Gastrocnemius medialis (tissue), 4 donors: ENCODE measurements at regions not wholly inside any gene's neighbourhood (a gene's known extent, or its start where the extent isn't known, plus 50 kb on each side); places are given as distances from the start of the nearest gene placed in this dataset.

Experiments
- ATAC-seq, 2 donors: fragments of 150-250 bp; one replicate each; pipeline ENCODE4 v1.9.1; 2016
- DNase-seq, 2 donors: peaks; one replicate each; pipeline ENCODE4 v3.0.0-alpha.2; 2019
- H3K27ac ChIP-seq, 4 donors: fragments of 200-600 bp; sonication (generic); 1 replicate in 1 of 4; 2 replicates in 3 of 4; pipeline ENCODE4 v1.5.1; 2016 to 2018; ENCODE audit warnings: mild to moderate bottlenecking in 2 of 4, moderate library complexity in 1 of 4
- H3K27me3 ChIP-seq, 3 donors: fragments of 200-600 bp; sonication (generic) in 2 of 3; 1 replicate in 1 of 3; 2 replicates in 2 of 3; pipeline versions ENCODE4 v1.5.1 to v1.6.0; 2016 to 2019; ENCODE audit warnings: mild to moderate bottlenecking in 1 of 3, moderate library complexity in 1 of 3
- H3K36me3 ChIP-seq, 2 donors: fragments of 200-600 bp; sonication (generic) in 1 of 2; one replicate each; pipeline ENCODE4 v1.5.1; 2017 to 2018
- H3K4me1 ChIP-seq, 2 donors: fragments of 200-600 bp; sonication (generic) in 1 of 2; one replicate each; pipeline ENCODE4 v1.5.1; 2016 to 2017; ENCODE audit warnings: mild to moderate bottlenecking in 2 of 2
- H3K4me3 ChIP-seq, 4 donors: fragments of 200-600 bp; sonication (generic) in 3 of 4; 1 replicate in 1 of 4; 2 replicates in 3 of 4; pipeline ENCODE4 v1.5.1; 2016 to 2019; ENCODE audit warnings: mild to moderate bottlenecking in 2 of 4
- H3K9me3 ChIP-seq, 3 donors: fragments of 200-600 bp; sonication (generic) in 2 of 3; 1 replicate in 1 of 3; 2 replicates in 2 of 3; pipeline ENCODE4 v1.5.1; 2016 to 2019
- POLR2A ChIP-seq, 2 donors: fragments of 450-650 bp; IDR thresholded peaks; one replicate each; pipeline ENCODE4 v1.6.1; 2017; ENCODE audit warnings: antibody characterized with exemption in 2 of 2, mild to moderate bottlenecking in 2 of 2, moderate library complexity in 2 of 2
- in situ Hi-C, 4 donors: fragments of 200-750 bp; cut with MboI; loops; one replicate each; pipeline versions ENCODE4 v1.15.0 to v1.8.0; 2017; ENCODE audit warnings: low sequenced_read_pairs in 4 of 4
- intact Hi-C: fragments of 100-400 bp; cut with DNase I; formaldehyde crosslinking; loops from one replicate; pipeline ENCODE4 v1.15.1; 2023; ENCODE audit warnings: low total_unique reads
- TF ChIP-seq, protein P1 (sequence below), 5 experiments: fragments of 450-650 bp in 3 of 5; fragments of 200-600 bp in 2 of 5; sonication (generic) in 2 of 5; IDR thresholded peaks in 4 of 5; conservative IDR thresholded peaks in 1 of 5; 1 replicate in 4 of 5; 2 replicates in 1 of 5; pipeline ENCODE4 v1.5.1; 2016 to 2019; ENCODE audit warnings: antibody characterized with exemption in 5 of 5, mild to moderate bottlenecking in 3 of 5, moderate library complexity in 3 of 5

- Histone ChIP-seq H3K36me3 (no peaks in the 10 kb centered on the region), H3K9me3 (no peaks in the 10 kb centered on the region), H3K4me1 (peaks cover 0 to 5% of the 10 kb centered on the region in 2 donors), H3K4me3 (no peak overlapping the region), H3K27ac (no peak overlapping the region), H3K27me3 (no peaks in the 10 kb centered on the region)
- in situ Hi-C loops = loop anchor here in 1 of 4 donors (25.0 kb wide), 1 partner anchor 530 kb away; no protein-coding TSS in a partner anchor
- DNase-seq (no peak), ATAC-seq (no peak)
- intact Hi-C loops = no loop called here
- TF ChIP-seq, protein P1, sequence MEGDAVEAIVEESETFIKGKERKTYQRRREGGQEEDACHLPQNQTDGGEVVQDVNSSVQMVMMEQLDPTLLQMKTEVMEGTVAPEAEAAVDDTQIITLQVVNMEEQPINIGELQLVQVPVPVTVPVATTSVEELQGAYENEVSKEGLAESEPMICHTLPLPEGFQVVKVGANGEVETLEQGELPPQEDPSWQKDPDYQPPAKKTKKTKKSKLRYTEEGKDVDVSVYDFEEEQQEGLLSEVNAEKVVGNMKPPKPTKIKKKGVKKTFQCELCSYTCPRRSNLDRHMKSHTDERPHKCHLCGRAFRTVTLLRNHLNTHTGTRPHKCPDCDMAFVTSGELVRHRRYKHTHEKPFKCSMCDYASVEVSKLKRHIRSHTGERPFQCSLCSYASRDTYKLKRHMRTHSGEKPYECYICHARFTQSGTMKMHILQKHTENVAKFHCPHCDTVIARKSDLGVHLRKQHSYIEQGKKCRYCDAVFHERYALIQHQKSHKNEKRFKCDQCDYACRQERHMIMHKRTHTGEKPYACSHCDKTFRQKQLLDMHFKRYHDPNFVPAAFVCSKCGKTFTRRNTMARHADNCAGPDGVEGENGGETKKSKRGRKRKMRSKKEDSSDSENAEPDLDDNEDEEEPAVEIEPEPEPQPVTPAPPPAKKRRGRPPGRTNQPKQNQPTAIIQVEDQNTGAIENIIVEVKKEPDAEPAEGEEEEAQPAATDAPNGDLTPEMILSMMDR (IDR thresholded peaks at IDR 0.05 in 4 of 5, conservative IDR thresholded peaks at IDR 0.05 in 1 of 5) = no peak
These were observed 361.6 kb downstream of the THBS2 start for GRCh38 chr6:168892031-168892430.

DNA sequence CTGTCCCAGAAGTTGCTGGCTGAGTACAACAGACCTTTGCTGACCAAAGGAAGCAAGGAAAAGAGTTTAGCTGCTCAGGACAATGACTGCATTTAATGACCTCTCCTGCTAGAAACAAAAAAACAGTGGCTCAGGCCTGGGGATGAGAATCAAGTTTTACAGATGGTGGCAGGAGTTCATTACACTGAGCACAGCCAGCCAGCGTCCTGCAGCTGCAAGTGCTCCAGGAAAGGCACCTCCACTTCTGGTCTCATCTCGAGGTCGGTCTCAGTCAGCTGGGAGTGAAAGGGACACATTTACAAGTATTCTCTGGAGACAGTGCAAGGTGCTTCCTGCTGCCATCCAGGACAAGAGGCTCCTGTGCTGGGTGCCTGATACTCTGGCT is 362.7 kb downstream of the THBS2 start:
- no peaks in the 10 kb centered on the region for H3K27me3 ChIP-seq
- H3K4me3 ChIP-seq = no peak overlapping the region
- DNase-seq = no peak
- ATAC-seq = no peak
- no peaks in the 10 kb centered on the region for H3K36me3 ChIP-seq
- in situ Hi-C loops = loop anchor here in 1 of 4 donors (25.0 kb wide), 1 partner anchor 529 kb away; no protein-coding TSS in a partner anchor
- intact Hi-C loops = no loop called here
- H3K27ac ChIP-seq = no peak overlapping the region
- H3K9me3 ChIP-seq = no peaks in the 10 kb centered on the region
- TF ChIP-seq, protein P1 (IDR thresholded peaks at IDR 0.05 in 4 of 5, conservative IDR thresholded peaks at IDR 0.05 in 1 of 5) = no peak
- TF ChIP-seq POLR2A (IDR thresholded peaks at IDR 0.05) = no peak
- H3K4me1 ChIP-seq = peaks cover 0 to 5% of the 10 kb centered on the region in 2 donors

- Histone ChIP-seq H3K4me3 (no peak overlapping the region), H3K36me3 (no peaks in the 10 kb centered on the region), H3K27ac (no peak overlapping the region), H3K27me3 (no peaks in the 10 kb centered on the region), H3K4me1 (peaks cover 0 to 5% of the 10 kb centered on the region in 2 donors), H3K9me3 (no peaks in the 10 kb centered on the region)
- DNase-seq (no peak), ATAC-seq (no peak)
- in situ Hi-C loops (loop anchor here in 1 of 4 donors (25.0 kb wide), 1 partner anchor 528 kb away; no protein-coding TSS in a partner anchor), intact Hi-C loops (no loop called here)
- no peak for TF ChIP-seq POLR2A (IDR thresholded peaks at IDR 0.05)
- TF ChIP-seq, protein P1 (IDR thresholded peaks at IDR 0.05 in 4 of 5, conservative IDR thresholded peaks at IDR 0.05 in 1 of 5) = no peak
These were observed 363.2 kb downstream of the THBS2 start for GRCh38 chr6:168890306-168890980.

DNA sequence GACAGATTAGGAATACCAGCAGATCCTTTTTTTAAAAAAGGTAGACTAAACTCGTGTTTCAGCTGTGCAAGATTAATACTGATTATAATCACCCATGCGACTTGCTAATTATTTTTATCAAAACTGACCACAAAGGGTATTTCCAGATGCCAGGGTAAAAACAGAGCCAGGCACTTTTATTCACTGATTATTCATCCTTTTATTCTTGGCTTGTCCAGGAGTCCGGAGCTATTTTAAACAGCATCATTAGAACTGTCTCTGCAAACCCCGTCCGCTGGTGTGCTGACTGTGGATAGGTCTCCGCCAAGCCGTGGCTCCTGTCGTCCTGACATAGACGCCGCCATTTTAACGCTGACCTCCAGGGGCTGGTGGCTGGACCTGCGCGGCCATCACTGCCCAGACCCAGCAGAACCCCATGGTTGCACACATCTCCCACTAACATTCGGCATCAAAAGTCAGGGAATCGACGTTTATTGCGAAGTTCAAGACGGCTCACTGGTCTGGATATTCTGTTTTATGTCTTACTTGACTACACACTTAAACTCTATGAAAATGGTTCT is 364.8 kb downstream of the THBS2 start:
- H3K9me3 ChIP-seq = no peaks in the 10 kb centered on the region
- no peaks in the 10 kb centered on the region for H3K27me3 ChIP-seq
- DNase-seq = no peak
- H3K36me3 ChIP-seq = no peaks in the 10 kb centered on the region
- intact Hi-C loops (no loop called here), in situ Hi-C loops (loop anchor here in 3 of 4 donors (10.0 to 25.0 kb wide), 2 partner anchors 524 to 527 kb away; no protein-coding TSS in a partner anchor)
- TF ChIP-seq, protein P1 (IDR thresholded peaks at IDR 0.05 in 4 of 5, conservative IDR thresholded peaks at IDR 0.05 in 1 of 5) = no peak
- no peak for TF ChIP-seq POLR2A (IDR thresholded peaks at IDR 0.05)
- H3K4me3 ChIP-seq = no peak overlapping the region
- peaks cover 0 to 6% of the 10 kb centered on the region in 2 donors for H3K4me1 ChIP-seq
- H3K27ac ChIP-seq = no peak overlapping the region
- ATAC-seq = no peak
